ENCODE measurements at regions not wholly inside any gene's neighbourhood (a gene's known extent, or its start where the extent isn't known, plus 50 kb on each side); places are given as distances from the start of the nearest gene placed in this dataset.

DNA sequence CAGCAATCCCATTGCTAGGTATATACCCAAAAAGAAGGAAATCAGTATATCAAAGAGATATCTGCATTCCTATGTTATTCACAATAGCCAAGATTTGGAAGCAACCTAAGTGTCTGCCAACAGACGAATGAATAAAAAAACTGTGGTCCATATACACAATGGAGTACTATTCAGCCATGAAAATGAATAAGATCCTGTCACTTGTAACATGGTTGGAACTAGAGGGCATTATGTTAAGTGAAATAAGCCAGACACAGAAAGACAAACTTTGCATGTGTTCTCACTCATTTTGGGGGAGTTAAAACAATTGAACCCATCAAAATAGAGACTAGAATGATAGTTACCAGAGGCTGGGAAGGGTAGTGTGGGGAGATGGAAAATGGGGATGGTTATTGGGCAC lies 323.5 kb upstream of the NFE2L3 start:
- Mint-ChIP-seq H3K27ac (no peak overlapping the region), H3K36me3 (no peaks in the 10 kb centered on the region), H3K4me3 (no peak overlapping the region), H3K9me3 (no peaks in the 10 kb centered on the region), H3K27me3 (peaks cover 58% of the 10 kb centered on the region), H3K4me1 (ENCODE audit: unreplicated experiment) (peaks cover 33% of the 10 kb centered on the region)
- TF ChIP-seq, protein P1, sequence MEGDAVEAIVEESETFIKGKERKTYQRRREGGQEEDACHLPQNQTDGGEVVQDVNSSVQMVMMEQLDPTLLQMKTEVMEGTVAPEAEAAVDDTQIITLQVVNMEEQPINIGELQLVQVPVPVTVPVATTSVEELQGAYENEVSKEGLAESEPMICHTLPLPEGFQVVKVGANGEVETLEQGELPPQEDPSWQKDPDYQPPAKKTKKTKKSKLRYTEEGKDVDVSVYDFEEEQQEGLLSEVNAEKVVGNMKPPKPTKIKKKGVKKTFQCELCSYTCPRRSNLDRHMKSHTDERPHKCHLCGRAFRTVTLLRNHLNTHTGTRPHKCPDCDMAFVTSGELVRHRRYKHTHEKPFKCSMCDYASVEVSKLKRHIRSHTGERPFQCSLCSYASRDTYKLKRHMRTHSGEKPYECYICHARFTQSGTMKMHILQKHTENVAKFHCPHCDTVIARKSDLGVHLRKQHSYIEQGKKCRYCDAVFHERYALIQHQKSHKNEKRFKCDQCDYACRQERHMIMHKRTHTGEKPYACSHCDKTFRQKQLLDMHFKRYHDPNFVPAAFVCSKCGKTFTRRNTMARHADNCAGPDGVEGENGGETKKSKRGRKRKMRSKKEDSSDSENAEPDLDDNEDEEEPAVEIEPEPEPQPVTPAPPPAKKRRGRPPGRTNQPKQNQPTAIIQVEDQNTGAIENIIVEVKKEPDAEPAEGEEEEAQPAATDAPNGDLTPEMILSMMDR (conservative IDR thresholded peaks at IDR 0.05): no peak
- DNase-seq (ENCODE audit: extremely low spot score, unreplicated experiment): no peak

DNA sequence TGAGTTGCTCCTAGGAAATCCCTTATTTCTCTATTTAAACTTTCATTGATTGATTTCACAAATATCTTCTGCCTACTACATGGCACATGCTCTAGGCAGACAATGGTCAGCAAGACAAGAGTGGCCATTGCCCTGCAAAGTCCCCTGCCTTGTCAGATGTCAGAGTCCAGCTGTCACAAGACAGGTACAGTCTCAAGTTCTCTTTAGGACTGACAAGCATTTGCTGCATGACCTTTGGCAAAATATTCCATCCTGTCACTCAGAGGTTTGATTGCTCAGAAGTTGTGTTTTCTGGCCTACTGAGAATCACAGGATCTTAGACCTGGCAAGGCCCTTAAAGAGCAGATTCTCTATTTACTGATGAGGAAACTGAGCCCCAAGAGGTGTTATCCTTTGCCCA lies 322.3 kb upstream of the NFE2L3 start:
- H3K4me1 Mint-ChIP-seq (ENCODE audit: unreplicated experiment): peaks cover 34% of the 10 kb centered on the region
- H3K9me3 Mint-ChIP-seq: no peaks in the 10 kb centered on the region
- no peak overlapping the region for H3K27ac Mint-ChIP-seq
- TF ChIP-seq, protein P1 (conservative IDR thresholded peaks at IDR 0.05): no peak
- no peak for DNase-seq (ENCODE audit: extremely low spot score, unreplicated experiment)
- H3K27me3 Mint-ChIP-seq: peaks cover 49% of the 10 kb centered on the region
- H3K4me3 Mint-ChIP-seq: no peak overlapping the region
- H3K36me3 Mint-ChIP-seq: no peaks in the 10 kb centered on the region

DNA sequence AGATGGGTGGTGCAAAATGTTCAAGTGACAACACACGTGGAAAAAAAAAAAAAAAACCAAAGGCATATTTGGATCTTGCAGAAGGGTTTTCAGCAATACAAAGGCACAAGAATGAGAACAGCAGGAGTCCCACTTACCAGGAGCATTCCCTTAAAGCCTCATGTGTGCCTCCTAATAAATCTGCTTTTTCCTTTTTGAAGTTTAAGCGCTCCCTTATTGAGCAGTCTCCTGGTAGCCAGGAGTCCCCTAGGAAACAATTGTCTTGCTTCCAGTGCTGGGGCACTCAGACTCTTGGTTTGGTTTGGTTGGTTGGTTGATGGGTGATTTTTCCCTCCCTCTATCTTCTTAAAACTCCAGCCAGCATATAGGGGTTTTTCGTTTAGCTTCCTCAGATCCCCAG lies 321.8 kb upstream of the NFE2L3 start:
- Mint-ChIP-seq H3K27me3 (peaks cover 43% of the 10 kb centered on the region), H3K4me1 (ENCODE audit: unreplicated experiment) (peaks cover 34% of the 10 kb centered on the region)

DNA sequence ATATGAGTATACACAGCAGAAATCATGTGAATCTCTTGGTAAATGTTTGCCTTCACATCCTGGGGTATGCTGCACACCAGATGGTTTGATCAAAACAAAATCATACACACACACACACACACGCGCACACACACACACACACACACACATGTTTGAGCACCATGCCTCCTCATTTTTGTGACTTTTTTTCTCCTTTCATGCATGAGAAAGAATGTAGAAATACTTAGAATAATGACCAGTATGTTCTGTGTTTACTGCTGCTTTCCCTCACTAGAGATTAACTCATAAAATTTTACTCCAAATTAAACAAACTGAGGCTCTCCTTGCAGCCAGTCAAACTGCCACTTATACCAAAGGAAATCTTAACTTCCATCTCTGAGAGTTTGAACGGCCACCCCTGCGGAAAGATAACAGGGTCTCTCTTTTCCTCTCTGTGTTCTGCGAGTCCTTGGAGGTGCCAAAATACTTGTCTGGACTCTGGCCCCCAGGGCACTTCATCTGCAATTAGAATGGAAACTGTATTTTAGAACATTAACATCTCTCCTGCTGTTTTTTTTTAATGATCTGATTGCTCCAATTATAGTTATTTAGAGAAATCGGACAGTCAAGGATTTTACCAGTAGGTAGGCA lies 320.8 kb upstream of the NFE2L3 start:
- Mint-ChIP-seq H3K36me3 (no peaks in the 10 kb centered on the region), H3K27ac (no peak overlapping the region), H3K9me3 (no peaks in the 10 kb centered on the region), H3K4me3 (peak overlapping the region; percentile 18), H3K4me1 (ENCODE audit: unreplicated experiment) (peaks cover 34% of the 10 kb centered on the region), H3K27me3 (peaks cover 38% of the 10 kb centered on the region)
- TF ChIP-seq, protein P1 (conservative IDR thresholded peaks at IDR 0.05): no peak
- no peak for DNase-seq (ENCODE audit: extremely low spot score, unreplicated experiment)

More for the DNA sequence above, 321.8 kb upstream of the NFE2L3 start:
- DNase-seq (ENCODE audit: extremely low spot score, unreplicated experiment): no peak
- no peaks in the 10 kb centered on the region for H3K9me3 Mint-ChIP-seq
- H3K4me3 Mint-ChIP-seq: peak overlapping the region; percentile 10
- TF ChIP-seq, protein P1 (conservative IDR thresholded peaks at IDR 0.05): no peak
- H3K36me3 Mint-ChIP-seq: no peaks in the 10 kb centered on the region
- H3K27ac Mint-ChIP-seq: peak overlapping the region; percentile 16

DNA sequence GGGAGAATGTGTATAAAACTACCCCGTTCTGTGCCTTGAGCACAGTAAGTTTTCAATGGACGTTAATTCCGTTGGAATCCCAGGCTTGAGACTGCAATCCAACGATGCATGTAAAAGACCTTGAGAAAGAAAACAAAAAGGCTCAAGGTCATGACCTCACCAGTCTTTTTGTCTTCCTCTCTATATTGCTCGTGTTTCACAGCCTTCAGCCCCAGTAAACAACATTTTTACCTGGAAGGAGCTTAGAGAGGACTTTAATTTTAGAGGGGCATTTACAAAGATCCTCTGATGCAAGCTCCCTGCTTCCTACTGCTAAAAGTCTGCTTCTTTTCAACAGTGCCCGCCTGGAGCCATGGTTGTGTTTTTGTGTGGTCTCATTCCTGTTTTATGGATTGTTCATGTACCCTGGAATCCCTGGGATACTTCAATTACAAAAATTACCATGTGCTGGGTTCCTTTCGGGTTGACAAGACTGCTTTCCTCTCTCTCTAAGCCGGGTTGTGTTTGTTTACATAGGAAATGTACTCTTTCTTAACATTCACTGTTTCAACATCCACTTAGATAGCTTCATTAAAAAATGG lies 320.1 kb upstream of the NFE2L3 start:
- Mint-ChIP-seq H3K27me3 (peaks cover 40% of the 10 kb centered on the region), H3K4me3 (peak overlapping the region; percentile 5), H3K36me3 (no peaks in the 10 kb centered on the region), H3K4me1 (ENCODE audit: unreplicated experiment) (peaks cover 41% of the 10 kb centered on the region), H3K27ac (no peak overlapping the region), H3K9me3 (no peaks in the 10 kb centered on the region)
- DNase-seq (ENCODE audit: extremely low spot score, unreplicated experiment): no peak
- TF ChIP-seq, protein P1 (conservative IDR thresholded peaks at IDR 0.05): no peak
